ENCODE measurements at regions not wholly inside any gene's neighbourhood (a gene's known extent, or its start where the extent isn't known, plus 50 kb on each side); places are given as distances from the start of the nearest gene placed in this dataset.

- no peak overlapping the region for H3K27ac ChIP-seq
- no peak for DNase-seq (ENCODE audit: low read depth, low spot score)
These were observed 450.7 kb upstream of the PIK3C3 start for GRCh38 chr18:41504316-41504715.

GRCh38 chr18:41501848-41502247 is 453.2 kb upstream of the PIK3C3 start:
- DNase-seq (ENCODE audit: low read depth, low spot score): no peak
- no peak overlapping the region for H3K27ac ChIP-seq

- no peak for DNase-seq (ENCODE audit: low read depth, low spot score)
- no peak overlapping the region for H3K27ac ChIP-seq
These were observed 455.7 kb upstream of the PIK3C3 start for GRCh38 chr18:41499345-41499744.

- no peak for DNase-seq (ENCODE audit: low read depth, low spot score)
- H3K27ac ChIP-seq: no peak overlapping the region
These were observed 464.2 kb upstream of the PIK3C3 start for GRCh38 chr18:41490861-41491260.

- no peak overlapping the region for H3K27ac ChIP-seq
- no peak for DNase-seq (ENCODE audit: low read depth, low spot score)
These were observed 468.5 kb upstream of the PIK3C3 start for GRCh38 chr18:41486575-41486974.

GRCh38 chr18:41484069-41484468 is 471.0 kb upstream of the PIK3C3 start:
- no peak for DNase-seq (ENCODE audit: low read depth, low spot score)
- H3K27ac ChIP-seq: no peak overlapping the region

GRCh38 chr18:41482501-41482900 is 472.5 kb upstream of the PIK3C3 start:
- no peak for DNase-seq (ENCODE audit: low read depth, low spot score)
- H3K27ac ChIP-seq: no peak overlapping the region

- no peak overlapping the region for H3K27ac ChIP-seq
- DNase-seq (ENCODE audit: low read depth, low spot score): no peak
These were observed 488.4 kb upstream of the PIK3C3 start for GRCh38 chr18:41466436-41467160.

GRCh38 chr18:41465386-41465785 is 489.6 kb upstream of the PIK3C3 start:
- H3K27ac ChIP-seq: no peak overlapping the region
- DNase-seq (ENCODE audit: low read depth, low spot score): no peak

- no peak for DNase-seq (ENCODE audit: low read depth, low spot score)
- H3K27ac ChIP-seq: no peak overlapping the region
These were observed 490.8 kb upstream of the PIK3C3 start for GRCh38 chr18:41464278-41464677.

- no peak overlapping the region for H3K27ac ChIP-seq
- no peak for DNase-seq (ENCODE audit: low read depth, low spot score)
These were observed 492.1 kb upstream of the PIK3C3 start for GRCh38 chr18:41462946-41463345.

GRCh38 chr18:41461114-41461513 is 493.9 kb upstream of the PIK3C3 start:
- H3K27ac ChIP-seq: no peak overlapping the region

GRCh38 chr18:41459656-41460055 is 495.4 kb upstream of the PIK3C3 start:
- H3K27ac ChIP-seq: no peak overlapping the region
- DNase-seq (ENCODE audit: low read depth, low spot score): no peak

More at GRCh38 chr18:41461114-41461513, 493.9 kb upstream of the PIK3C3 start:
- DNase-seq (ENCODE audit: low read depth, low spot score): no peak

- no peak for DNase-seq (ENCODE audit: low read depth, low spot score)
- H3K27ac ChIP-seq: no peak overlapping the region
These were observed 496.7 kb upstream of the PIK3C3 start for GRCh38 chr18:41458376-41458775.

GRCh38 chr18:41457765-41458326 is 497.2 kb upstream of the PIK3C3 start:
- DNase-seq (ENCODE audit: low read depth, low spot score): no peak
- H3K27ac ChIP-seq: no peak overlapping the region

- no peak for DNase-seq (ENCODE audit: low read depth, low spot score)
- H3K27ac ChIP-seq: no peak overlapping the region
These were observed 498.2 kb upstream of the PIK3C3 start for GRCh38 chr18:41456831-41457230.

GRCh38 chr18:41449612-41450011 is 505.4 kb upstream of the PIK3C3 start:
- no peak for DNase-seq (ENCODE audit: low read depth, low spot score)
- no peak overlapping the region for H3K27ac ChIP-seq

- no peak for DNase-seq (ENCODE audit: low read depth, low spot score)
- no peak overlapping the region for H3K27ac ChIP-seq
These were observed 510.1 kb upstream of the PIK3C3 start for GRCh38 chr18:41444943-41445342.

- H3K27ac ChIP-seq: no peak overlapping the region
- no peak for DNase-seq (ENCODE audit: low read depth, low spot score)
These were observed 518.3 kb upstream of the PIK3C3 start for GRCh38 chr18:41436772-41437171.

- H3K27ac ChIP-seq: no peak overlapping the region
- DNase-seq (ENCODE audit: low read depth, low spot score): no peak
These were observed 536.4 kb upstream of the PIK3C3 start for GRCh38 chr18:41418598-41418997.

- DNase-seq (ENCODE audit: low read depth, low spot score): no peak
- no peak overlapping the region for H3K27ac ChIP-seq
These were observed 539.0 kb upstream of the PIK3C3 start for GRCh38 chr18:41416044-41416443.

GRCh38 chr18:41410006-41410405 is 545.0 kb upstream of the PIK3C3 start:
- DNase-seq (ENCODE audit: low read depth, low spot score): no peak
- H3K27ac ChIP-seq: no peak overlapping the region
